ENCODE measurements at regions not wholly inside any gene's neighbourhood (a gene's known extent, or its start where the extent isn't known, plus 50 kb on each side); places are given as distances from the start of the nearest gene placed in this dataset.
"Not testable (repeated sequence)": the region's sequence is repeated elsewhere in the genome, so short reads cannot be mapped to it uniquely, and the experiment has no call there.

- no peak for DNase-seq
These were observed 215.0 kb downstream of the IL15 start for GRCh38 chr4:141851246-141851891.

GRCh38 chr4:141853091-141853764 is 216.8 kb downstream of the IL15 start:
- DNase-seq: no peak

GRCh38 chr4:141858437-141858836 is 222.1 kb downstream of the IL15 start:
- no peak for DNase-seq

- DNase-seq: no peak
These were observed 224.6 kb downstream of the IL15 start for GRCh38 chr4:141860974-141861373.

- DNase-seq: peak; percentile 2 to 19 (median 4)
These were observed 233.8 kb downstream of the IL15 start for GRCh38 chr4:141870152-141870551.

GRCh38 chr4:141871086-141871770 is 234.8 kb downstream of the IL15 start:
- peak in 3 of 4 experiments; percentile 10 to 57 (median 52) for DNase-seq

- not testable (repeated sequence) for DNase-seq
These were observed 246.3 kb downstream of the IL15 start for GRCh38 chr4:141882650-141883049.

GRCh38 chr4:141884070-141884469 is 247.7 kb downstream of the IL15 start:
- no peak for DNase-seq

GRCh38 chr4:141885112-141885511 is 248.7 kb downstream of the IL15 start:
- DNase-seq: no peak

- no peak for DNase-seq
These were observed 253.9 kb downstream of the IL15 start for GRCh38 chr4:141890279-141890678.

- no peak for DNase-seq
These were observed 255.1 kb downstream of the IL15 start for GRCh38 chr4:141891260-141892120.

GRCh38 chr4:141896687-141897086 is 260.3 kb downstream of the IL15 start:
- no peak for DNase-seq

GRCh38 chr4:141898346-141898745 is 262.0 kb downstream of the IL15 start:
- DNase-seq: peak in 3 of 4 experiments; percentile 13 to 29 (median 20)

- DNase-seq: no peak
These were observed 262.7 kb downstream of the IL15 start for GRCh38 chr4:141899103-141899502.

- no peak for DNase-seq
These were observed 263.2 kb downstream of the IL15 start for GRCh38 chr4:141899541-141899940.

- DNase-seq: no peak
These were observed 264.5 kb downstream of the IL15 start for GRCh38 chr4:141900856-141901255.

- no peak for DNase-seq
These were observed 269.4 kb downstream of the IL15 start for GRCh38 chr4:141905751-141906150.

- no peak for DNase-seq
These were observed 273.2 kb downstream of the IL15 start for GRCh38 chr4:141909541-141909940.

GRCh38 chr4:141912831-141913230 is 276.4 kb downstream of the IL15 start:
- peak in 2 of 4 experiments; percentile 3 to 6 for DNase-seq

GRCh38 chr4:141913928-141914327 is 277.5 kb downstream of the IL15 start:
- peak in 1 of 4 experiments; percentile 5 for DNase-seq

- no peak for DNase-seq
These were observed 278.4 kb downstream of the IL15 start for GRCh38 chr4:141914746-141915145.

GRCh38 chr4:141919649-141920048 is 283.3 kb downstream of the IL15 start:
- no peak for DNase-seq

GRCh38 chr4:141921293-141921692 is 284.9 kb downstream of the IL15 start:
- no peak for DNase-seq
